GM19025 (cell line): ENCODE measurements at regions not wholly inside any gene's neighbourhood (a gene's known extent, or its start where the extent isn't known, plus 50 kb on each side); places are given as distances from the start of the nearest gene placed in this dataset.

Experiments used
- ATAC-seq: cut with Tn5 transposase; IDR thresholded peaks from one replicate; pipeline ENCODE4 v1.9.1; 2021; ENCODE audit warnings: mild to moderate bottlenecking, low read depth, moderate library complexity; ENCODE audit not compliant: unreplicated experiment

GRCh38 chr10:131742500-131742951 lies 158.3 kb upstream of the PPP2R2D start:
- ATAC-seq, result no peak

- ATAC-seq, result peak; percentile 75
Measured at GRCh38 chr10:131743190-131744151, 157.3 kb upstream of the PPP2R2D start.

- no peak for ATAC-seq
Measured at GRCh38 chr10:131744346-131744745, 156.5 kb upstream of the PPP2R2D start.

DNA sequence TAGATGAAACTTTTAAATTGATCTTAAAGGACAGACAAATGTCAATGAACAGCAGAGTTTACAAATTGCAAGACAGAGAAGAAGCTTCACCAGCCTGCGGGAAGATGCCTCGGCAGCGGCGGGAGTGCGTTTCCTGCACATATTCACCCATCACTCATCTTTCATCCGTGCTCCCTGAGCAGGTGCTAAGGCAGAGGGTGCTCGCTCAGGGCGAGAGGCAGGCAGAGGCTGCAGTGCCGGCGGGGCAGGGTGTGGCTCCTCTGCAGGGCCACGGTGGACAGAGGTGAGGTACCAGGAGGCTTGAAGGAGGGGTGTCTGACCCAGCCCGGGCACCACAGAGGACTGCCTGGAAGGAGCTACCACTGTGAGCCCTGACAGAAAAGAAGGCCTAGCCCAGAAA lies 155.2 kb upstream of the PPP2R2D start:
- ATAC-seq, result no peak

DNA sequence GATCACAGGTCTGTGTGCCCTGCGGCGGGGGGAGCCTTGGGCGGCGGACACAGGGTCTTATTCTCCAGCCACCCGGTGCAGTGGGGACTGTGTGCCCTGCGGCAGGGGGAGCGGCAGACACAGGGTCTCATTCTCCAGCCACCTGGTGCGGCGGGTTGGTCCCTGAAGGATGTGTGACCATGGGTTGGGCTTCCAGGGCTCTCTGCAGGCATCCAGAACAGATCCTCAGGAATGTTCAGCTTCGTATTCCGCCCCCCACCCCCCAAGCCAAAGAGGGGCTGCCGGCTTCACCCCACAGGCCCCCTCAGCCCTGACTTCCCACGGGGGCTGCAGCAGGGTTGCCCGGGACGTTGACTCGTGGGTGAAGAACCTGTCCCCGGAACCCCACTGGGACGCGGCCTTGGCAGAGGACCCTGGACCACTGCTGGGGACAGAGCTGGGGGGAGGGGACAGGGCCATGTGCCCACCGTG lies 154.5 kb upstream of the PPP2R2D start:
- ATAC-seq, result no peak

DNA sequence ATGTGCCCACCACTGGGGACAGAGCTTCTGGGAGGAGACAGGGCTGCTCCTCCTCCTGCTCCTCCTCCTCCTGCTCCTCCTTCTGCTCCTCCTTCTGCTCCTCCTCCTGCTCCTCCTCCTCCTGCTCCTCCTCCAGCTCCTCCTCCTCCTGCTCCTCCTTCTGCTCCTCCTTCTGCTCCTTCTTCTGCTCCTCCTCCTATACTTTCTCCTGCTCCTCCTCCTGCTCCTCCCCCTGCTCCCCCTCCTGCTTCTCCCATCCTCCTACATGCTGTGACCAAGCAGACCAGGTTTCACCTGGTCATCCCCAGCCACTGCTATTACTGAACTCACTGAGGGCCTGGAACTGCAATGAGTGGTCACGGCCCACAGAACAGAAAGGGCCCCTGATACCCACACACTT lies 154.0 kb upstream of the PPP2R2D start:
- ATAC-seq, result no peak

DNA sequence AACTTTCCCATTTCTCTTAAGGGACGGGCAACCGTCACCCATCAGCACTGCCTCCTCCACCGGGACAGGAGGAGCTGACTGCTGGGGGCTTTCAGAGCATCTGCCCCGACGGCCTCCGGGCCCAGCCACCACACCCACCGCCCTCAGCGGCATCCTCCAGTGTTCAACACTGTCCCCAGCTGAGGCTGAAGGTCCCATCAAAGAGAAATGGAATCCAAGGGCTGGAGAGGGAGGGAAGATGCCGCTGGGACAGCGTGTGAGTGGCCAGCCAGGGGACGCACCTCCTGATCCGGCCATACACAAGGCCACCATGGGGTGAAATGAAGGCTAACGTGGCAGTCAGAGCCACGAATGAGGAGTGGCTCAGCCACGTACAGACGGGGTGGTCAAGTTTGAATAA lies 153.6 kb upstream of the PPP2R2D start:
- ATAC-seq, result no peak

DNA sequence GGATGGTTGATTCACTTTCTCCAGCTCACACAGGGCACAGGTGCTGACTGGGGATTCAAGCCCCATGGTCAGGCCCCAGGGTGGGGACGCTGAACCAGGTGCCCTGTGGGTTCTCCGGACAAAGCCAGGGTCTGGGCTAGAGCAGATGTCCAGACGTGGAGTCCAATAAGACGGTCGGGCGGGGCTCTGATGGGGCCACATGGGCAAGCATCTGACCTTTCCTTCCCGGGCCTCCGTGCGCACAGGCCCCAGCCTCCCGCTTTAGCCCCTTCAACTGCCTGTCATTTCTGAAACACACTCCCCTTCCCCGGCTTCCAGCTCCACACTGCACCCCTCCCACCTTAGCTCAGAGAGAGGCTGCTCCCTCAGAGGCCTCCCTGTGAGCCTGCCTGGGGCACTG lies 153.0 kb upstream of the PPP2R2D start:
- no peak for ATAC-seq

- ATAC-seq, result no peak
Measured at GRCh38 chr10:131748191-131748590, 152.6 kb upstream of the PPP2R2D start.

DNA sequence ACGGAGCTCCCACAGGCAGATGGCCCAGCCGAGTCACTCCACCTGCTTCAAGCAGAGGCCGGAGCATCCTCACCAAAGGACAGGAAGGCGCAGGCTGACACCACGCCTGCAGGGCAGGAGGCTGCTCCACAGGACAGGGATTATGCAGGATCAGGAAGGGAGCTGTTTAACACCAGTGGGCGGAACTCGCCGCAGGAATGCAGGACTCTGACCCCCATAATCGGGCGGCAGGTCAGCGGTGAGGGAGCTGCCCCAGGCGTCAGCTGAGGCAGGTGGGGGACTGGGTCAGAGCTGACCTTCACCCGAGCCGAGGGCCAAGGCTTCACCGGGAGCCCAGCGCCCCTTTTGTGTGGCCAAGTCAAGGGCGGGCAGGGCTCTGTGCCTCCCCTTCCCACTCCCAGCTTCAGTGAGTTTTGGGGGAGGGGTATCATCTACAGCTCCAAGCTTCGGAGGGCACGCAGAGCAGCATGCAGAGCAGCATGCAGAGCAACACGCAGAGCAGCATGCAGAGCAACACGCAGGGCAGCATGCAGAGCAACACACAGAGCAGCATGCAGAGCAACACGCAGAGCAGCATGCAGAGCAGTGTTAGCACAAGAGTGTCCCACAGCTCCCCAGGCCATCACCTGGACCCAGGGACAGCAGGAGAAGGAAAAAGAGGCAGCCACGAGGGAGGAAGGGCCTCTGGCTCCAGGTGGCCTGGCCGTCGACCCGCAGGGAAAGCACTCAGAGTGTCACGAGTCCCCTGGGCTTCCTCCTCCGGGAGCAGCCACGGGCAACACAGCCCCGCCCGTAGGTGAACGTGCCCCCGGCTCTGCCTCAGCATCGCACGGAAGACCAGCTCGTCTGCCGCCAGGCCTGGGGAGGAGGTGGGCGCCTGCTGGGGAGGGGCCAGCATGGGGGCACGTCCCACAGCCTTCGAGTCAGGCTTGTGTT lies 151.7 kb upstream of the PPP2R2D start:
- no peak for ATAC-seq

GRCh38 chr10:131749767-131750142 lies 151.1 kb upstream of the PPP2R2D start:
- no peak for ATAC-seq

- no peak for ATAC-seq
Measured at GRCh38 chr10:131750171-131750895, 150.5 kb upstream of the PPP2R2D start.

DNA sequence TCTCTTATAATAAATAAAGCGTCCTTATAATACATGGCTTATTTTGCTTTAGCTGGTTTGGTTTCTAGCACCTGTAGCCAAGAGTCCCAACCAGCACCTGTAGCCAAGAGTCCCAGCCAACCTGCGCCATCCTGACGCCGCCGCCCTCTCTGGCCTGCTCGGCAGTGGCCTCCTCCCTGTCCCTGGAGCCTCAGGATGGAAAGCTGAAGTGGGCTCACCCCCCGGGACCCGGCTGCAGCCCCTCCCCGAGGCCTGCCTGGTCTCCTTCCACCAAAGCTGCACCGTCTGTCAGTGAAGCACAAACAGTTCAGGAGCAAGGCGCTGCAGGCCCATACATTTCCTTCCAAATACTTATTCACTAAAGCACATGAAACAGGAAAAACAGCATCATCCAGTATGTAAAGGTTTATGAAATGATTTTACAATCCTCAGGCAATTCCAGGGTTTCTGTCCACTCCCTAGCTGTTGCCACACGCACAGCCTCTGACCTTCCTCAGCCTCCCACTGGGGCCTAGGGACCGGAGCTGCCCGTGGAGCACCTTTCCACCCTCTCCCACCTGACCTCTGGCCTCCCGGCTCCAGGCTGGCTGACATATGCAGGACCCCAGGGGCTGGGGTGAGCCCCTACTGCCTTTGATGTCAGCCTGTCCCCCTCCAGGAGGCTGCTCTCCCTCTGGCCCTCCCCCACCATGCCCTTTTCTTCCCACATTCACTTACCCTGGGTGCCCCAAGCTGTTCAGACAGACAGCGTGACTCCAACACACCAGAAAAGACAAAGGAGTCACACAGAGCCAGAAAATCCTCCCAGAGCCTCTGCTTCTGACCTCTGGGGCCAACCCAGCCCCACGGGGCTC lies 149.6 kb upstream of the PPP2R2D start:
- ATAC-seq, result no peak

DNA sequence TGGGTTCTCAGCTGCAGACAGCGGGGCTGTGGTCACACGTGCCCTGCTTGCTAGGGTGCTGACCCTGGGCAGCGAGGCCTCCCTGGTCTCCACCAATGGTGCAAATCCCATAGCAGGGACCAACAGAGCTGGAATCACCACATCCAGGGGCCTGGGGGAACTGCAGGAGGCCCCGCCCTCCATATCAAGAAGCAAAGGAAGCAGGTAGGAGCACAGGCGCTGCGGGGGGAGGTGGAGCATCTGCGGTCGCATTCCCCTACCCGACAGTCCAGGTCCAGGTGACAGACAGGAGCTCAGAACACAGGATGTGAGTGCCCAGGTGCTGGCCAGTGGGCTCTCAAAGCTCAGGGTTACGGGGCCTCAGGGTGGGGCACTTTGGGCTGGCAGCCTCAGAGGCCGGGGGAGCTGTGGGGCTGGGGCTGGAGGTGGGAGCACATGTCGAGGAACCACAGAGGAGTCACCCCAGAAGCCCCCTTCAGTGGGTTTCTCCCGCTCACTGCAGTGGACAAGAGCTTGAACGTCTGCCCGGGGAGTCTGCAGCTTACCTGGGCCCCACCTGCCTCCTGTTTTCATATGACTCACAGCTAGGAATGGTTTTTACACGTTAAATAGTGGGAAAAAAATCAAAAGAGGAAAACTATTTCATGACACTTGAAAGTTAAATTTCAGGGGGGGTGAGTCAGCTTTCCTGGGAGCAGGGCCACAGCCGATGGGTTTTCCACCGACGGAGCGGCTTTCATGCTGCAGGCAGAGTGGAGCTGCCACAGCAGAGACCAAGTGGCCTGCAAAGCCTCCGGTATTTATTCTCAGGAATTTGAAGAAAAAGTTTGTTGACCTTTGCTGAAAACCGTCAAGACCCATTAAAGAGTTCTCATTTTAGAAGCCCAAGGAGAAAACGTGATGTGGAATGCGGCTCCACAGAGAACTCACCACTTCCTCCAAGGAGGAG lies 148.7 kb upstream of the PPP2R2D start:
- ATAC-seq, result no peak

GRCh38 chr10:131753336-131753735 lies 147.5 kb upstream of the PPP2R2D start:
- no peak for ATAC-seq

DNA sequence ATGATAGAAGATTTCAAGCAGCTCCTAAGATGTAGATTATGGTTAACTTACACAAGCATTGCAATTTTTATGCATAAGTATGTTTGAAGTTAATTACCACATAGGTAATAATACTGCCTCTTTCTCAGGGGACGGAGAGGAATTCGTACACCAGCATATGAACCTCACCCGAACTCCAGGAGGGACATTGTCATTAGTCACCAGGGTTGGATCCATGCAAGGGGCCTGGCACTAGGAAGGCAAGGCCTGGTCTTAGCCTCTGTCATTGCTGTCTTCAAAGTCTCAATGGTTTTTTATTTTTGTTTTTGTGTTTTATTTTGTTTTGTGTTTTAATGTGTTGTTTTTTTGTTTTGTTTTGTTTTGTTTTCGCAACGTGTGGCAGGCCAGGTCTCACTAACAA lies 145.6 kb upstream of the PPP2R2D start:
- ATAC-seq, result no peak

GRCh38 chr10:131757285-131758058 lies 143.3 kb upstream of the PPP2R2D start:
- no peak for ATAC-seq
